HAP-1 (cell line): ENCODE measurements at regions not wholly inside any gene's neighbourhood (a gene's known extent, or its start where the extent isn't known, plus 50 kb on each side); places are given as distances from the start of the nearest gene placed in this dataset.
"Not testable (repeated sequence)": the region's sequence is repeated elsewhere in the genome, so short reads cannot be mapped to it uniquely, and the experiment has no call there.

Experiments
- DNase-seq, 2 experiments: peaks; one replicate each; pipeline ENCODE4 v3.0.0-alpha.2; 2016 to 2020; ENCODE audit warnings: low spot score in 2 of 2
- H3K27me3 ChIP-seq: fragments of 250-450 bp; sonication (Bioruptor Pico); 2 replicates; pipeline ENCODE4 v1.5.1; 2020; ENCODE audit warnings: low read depth, mild to moderate bottlenecking, moderate library complexity
- H3K36me3 ChIP-seq: fragments of 250-450 bp; sonication (Bioruptor Pico); replicated peaks from 2 replicates; pipeline ENCODE4 v1.5.1; 2020; ENCODE audit warnings: mild to moderate bottlenecking
- H3K4me1 ChIP-seq: fragments of 250-450 bp; sonication (Bioruptor Pico); 2 replicates; pipeline ENCODE4 v1.5.1; 2020; ENCODE audit warnings: mild to moderate bottlenecking
- H3K4me3 ChIP-seq: fragments of 250-450 bp; sonication (Bioruptor Pico); 2 replicates; pipeline ENCODE4 v1.5.1; 2020; ENCODE audit warnings: mild to moderate bottlenecking, moderate library complexity
- H3K9me3 ChIP-seq: fragments of 250-450 bp; sonication (Bioruptor Pico); 2 replicates; pipeline ENCODE4 v1.5.1; 2020; ENCODE audit warnings: mild to moderate bottlenecking, moderate library complexity
- in situ Hi-C: fragments of 300-500 bp; cut with MboI; formaldehyde crosslinking; loops from 3 replicates; pipeline ENCODE4 v1.14.3; 2020; ENCODE audit warnings: low sequenced_read_pairs, inconsistent platforms, mixed read lengths

DNA sequence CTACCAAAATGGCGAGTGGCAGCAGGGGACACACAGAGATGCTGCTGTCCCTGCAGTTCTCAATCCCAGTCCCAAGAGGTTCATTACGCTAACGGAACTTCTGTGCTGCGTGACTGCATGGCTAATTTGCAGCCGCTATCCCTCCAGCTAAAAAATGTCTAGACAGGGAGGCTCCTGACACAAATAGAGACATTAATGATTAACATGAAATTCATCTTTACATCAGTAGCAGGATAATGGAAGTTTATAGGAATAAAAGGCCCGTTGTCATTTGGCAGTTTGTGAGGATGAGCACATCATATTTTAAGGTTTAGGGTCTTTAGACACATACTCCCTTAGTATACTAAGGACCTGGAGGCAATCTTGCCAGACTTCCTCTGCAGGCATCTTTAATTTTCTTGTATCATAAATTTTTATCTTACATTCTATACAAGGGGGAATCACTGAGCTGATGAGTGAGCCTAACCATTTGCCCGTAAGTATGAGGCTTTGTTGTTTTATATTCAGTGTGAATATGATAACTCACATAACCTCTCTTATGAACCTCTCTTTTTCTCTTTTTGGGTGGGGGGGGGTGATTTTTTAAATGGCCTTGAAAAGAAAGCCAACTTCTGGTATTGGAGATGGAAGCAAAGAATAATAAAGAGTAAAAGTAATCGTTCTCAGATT is 99.8 kb upstream of the OR9G4 start:
- DNase-seq: no peak
- in situ Hi-C loops: loop anchor here (10.0 kb wide), 1 partner anchor 397 kb away; no protein-coding TSS in a partner anchor
- H3K4me1 ChIP-seq: no peaks in the 10 kb centered on the region
- no peak overlapping the region for H3K4me3 ChIP-seq
- no peaks in the 10 kb centered on the region for H3K27me3 ChIP-seq
- H3K9me3 ChIP-seq: no peaks in the 10 kb centered on the region
- no peaks in the 10 kb centered on the region for H3K36me3 ChIP-seq

DNA sequence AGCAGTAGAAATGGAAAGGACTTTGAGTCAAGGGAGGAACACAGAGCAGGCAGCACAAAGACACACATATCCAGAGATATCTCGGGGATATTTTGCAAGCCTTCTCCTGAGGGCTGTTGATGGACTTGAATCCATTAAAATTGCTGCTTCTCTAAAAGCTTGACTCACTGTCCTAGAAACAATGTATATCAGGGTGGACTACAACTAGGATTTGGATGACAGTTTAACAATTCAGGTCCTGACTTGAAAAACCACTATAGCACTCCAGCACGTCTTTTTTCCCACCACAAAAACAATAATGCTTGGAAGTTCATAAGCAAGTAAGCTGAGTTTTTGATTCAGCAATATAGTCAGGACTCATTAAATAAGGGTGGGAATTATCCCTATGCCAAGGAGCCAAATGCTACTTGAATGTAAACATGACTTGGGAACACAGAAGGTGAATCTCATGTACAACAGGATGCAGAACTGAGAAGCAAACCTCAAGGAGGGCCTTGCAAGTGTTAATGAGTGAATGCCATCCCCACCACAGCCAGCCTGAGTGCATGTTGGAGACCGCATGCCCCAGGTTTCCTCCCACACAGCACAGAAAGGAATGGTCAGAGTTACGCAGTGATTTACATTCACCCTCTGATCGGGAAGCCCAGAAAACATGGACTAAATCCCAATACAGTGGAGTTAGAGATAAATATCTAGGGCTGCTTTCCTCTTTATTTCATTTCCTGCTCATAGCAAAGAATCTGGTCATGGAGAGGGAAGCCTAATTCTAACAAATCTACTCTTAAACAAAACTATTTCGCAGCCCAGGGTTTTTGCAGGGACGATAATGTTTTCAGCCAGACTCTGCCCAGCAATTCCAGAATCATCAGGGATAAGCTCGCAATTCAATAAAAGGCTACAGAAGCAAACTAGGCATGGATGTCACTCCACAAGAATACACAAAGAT is 98.4 kb upstream of the OR9G4 start:
- no peak overlapping the region for H3K4me3 ChIP-seq
- no peaks in the 10 kb centered on the region for H3K27me3 ChIP-seq
- H3K4me1 ChIP-seq: no peaks in the 10 kb centered on the region
- H3K9me3 ChIP-seq: no peaks in the 10 kb centered on the region
- in situ Hi-C loops: loop anchor here (10.0 kb wide), 1 partner anchor 398 kb away; no protein-coding TSS in a partner anchor
- DNase-seq: no peak
- no peaks in the 10 kb centered on the region for H3K36me3 ChIP-seq

DNA sequence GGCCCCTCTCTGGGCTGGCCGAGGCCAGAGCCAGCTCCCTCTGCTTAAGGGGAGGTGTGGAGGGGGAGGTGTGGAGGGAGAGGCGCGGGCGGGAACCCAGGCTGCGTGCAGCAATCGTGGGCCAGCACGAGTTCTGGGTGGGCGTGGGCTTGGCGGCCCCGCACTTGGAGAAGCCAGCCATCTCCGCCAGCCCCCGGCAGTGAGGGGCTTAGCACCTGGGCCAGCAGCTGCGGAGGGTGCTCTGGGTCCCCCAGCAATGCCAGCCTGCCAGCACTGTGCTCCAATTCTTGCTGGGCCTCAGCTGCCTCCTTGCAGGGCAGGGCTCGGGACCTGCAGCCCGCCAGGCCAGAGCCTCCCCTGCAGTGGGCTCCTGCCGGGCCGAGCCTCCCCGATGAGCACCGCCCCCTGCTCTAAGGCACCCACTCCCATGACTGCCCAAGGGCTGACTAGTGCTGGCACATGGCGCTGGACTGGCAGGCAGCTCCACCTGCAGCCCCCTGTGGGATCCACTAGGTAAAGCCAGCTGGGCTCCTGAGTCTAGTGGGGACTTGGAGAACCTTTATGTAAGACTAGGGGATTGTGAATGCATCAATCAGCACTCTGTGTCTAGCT is 96.7 kb upstream of the OR9G4 start:
- H3K27me3 ChIP-seq: no peaks in the 10 kb centered on the region
- in situ Hi-C loops: loop anchor here (10.0 kb wide), 1 partner anchor 400 kb away; no protein-coding TSS in a partner anchor
- no peaks in the 10 kb centered on the region for H3K4me1 ChIP-seq
- no peak overlapping the region for H3K4me3 ChIP-seq
- H3K9me3 ChIP-seq: no peaks in the 10 kb centered on the region
- no peak for DNase-seq
- H3K36me3 ChIP-seq: no peaks in the 10 kb centered on the region

DNA sequence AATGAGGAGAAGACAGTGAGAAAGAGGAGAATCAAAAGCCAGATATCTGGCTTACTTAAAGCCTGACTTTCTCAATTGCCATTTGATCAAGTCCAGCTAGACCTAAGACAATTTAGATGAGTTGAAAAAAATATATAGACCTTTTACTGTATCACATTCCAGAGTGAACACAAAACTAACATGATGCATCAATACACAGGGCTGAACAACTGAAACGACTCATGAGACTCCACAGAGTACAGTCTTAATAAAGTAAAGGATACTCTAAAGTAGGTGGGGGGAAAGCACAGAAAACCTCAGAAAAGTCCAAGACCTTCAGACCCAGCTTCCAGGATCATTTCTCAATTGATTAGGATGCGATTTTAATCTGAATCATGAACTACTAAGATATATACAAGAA is 95.3 kb upstream of the OR9G4 start:
- DNase-seq: no peak
- no peaks in the 10 kb centered on the region for H3K36me3 ChIP-seq
- H3K27me3 ChIP-seq: no peaks in the 10 kb centered on the region
- in situ Hi-C loops: loop anchor here (10.0 kb wide), 1 partner anchor 401 kb away; no protein-coding TSS in a partner anchor
- no peaks in the 10 kb centered on the region for H3K9me3 ChIP-seq
- no peak overlapping the region for H3K4me3 ChIP-seq
- no peaks in the 10 kb centered on the region for H3K4me1 ChIP-seq

GRCh38 chr11:56842814-56843794 is 94.6 kb upstream of the OR9G4 start:
- Histone ChIP-seq H3K36me3 (no peaks in the 10 kb centered on the region), H3K4me1 (no peaks in the 10 kb centered on the region)

GRCh38 chr11:56841210-56841810 is 92.8 kb upstream of the OR9G4 start:
- peak; percentile 52 to 63 for DNase-seq
- in situ Hi-C loops: loop anchor here (10.0 kb wide), 1 partner anchor 403 kb away; no protein-coding TSS in a partner anchor
- H3K4me1 ChIP-seq: no peaks in the 10 kb centered on the region
- H3K4me3 ChIP-seq: no peak overlapping the region
- H3K36me3 ChIP-seq: no peaks in the 10 kb centered on the region
- H3K9me3 ChIP-seq: no peaks in the 10 kb centered on the region
- H3K27me3 ChIP-seq: no peaks in the 10 kb centered on the region

More at GRCh38 chr11:56842814-56843794, 94.6 kb upstream of the OR9G4 start:
- in situ Hi-C loops: loop anchor here (10.0 kb wide), 1 partner anchor 402 kb away; no protein-coding TSS in a partner anchor
- no peak for DNase-seq
- Histone ChIP-seq H3K9me3 (no peaks in the 10 kb centered on the region), H3K4me3 (no peak overlapping the region), H3K27me3 (no peaks in the 10 kb centered on the region)

GRCh38 chr11:56827357-56827756 is 78.9 kb upstream of the OR9G4 start:
- DNase-seq, H3K27me3 ChIP-seq, H3K36me3 ChIP-seq, H3K4me3 ChIP-seq, in situ Hi-C loops, H3K9me3 ChIP-seq, H3K4me1 ChIP-seq: not testable (repeated sequence)

DNA sequence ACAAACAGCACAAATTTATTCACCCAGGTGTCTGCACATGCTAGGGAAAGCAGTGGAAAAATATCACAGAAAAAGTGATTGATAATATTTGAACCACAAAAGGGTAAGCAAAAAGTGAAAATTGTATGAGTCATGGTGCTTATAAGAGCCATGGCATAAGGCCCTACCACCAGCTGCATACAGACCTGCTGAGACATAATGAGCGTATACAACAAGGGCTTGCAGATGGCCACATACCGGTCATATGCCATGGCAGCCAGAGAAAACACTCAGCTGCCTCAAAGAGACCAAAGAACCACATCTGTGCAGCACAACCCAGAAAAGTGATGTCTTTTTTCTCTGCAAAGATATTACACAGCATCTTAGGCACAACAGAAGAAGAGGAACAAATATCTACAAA is 71.4 kb upstream of the OR9G4 start:
- DNase-seq: no peak
- Histone ChIP-seq H3K4me3 (no peak overlapping the region), H3K9me3 (no peaks in the 10 kb centered on the region), H3K4me1 (no peaks in the 10 kb centered on the region), H3K27me3 (no peaks in the 10 kb centered on the region), H3K36me3 (no peaks in the 10 kb centered on the region)
- in situ Hi-C loops: no loop called here

DNA sequence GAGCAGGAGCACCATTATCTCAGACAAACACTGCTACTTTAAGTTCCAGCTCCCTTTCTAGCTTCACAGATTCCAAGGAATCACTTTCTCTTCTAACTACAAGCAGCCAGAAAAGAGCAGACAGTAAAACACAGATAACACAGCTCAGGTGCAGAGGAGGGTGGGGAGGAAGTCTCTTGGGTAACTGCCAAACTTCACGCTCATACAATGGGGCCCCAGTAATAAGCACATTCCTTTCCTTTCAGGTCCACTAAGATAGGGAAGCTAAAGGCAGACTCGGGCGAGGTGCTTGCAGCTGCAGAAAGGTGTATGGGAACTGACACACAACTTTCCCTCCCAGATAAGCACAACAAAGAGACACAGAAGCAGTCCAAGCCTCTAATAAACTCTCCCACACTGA is 69.2 kb upstream of the OR9G4 start:
- DNase-seq: no peak
- in situ Hi-C loops: no loop called here
- H3K9me3 ChIP-seq: no peaks in the 10 kb centered on the region
- no peaks in the 10 kb centered on the region for H3K36me3 ChIP-seq
- no peak overlapping the region for H3K4me3 ChIP-seq
- no peaks in the 10 kb centered on the region for H3K4me1 ChIP-seq
- no peaks in the 10 kb centered on the region for H3K27me3 ChIP-seq

- no peaks in the 10 kb centered on the region for H3K36me3 ChIP-seq
- H3K4me3 ChIP-seq: no peak overlapping the region
- H3K4me1 ChIP-seq: no peaks in the 10 kb centered on the region
- no peak for DNase-seq
- no peaks in the 10 kb centered on the region for H3K27me3 ChIP-seq
- H3K9me3 ChIP-seq: no peaks in the 10 kb centered on the region
- in situ Hi-C loops: no loop called here
Measured at GRCh38 chr11:56816259-56816658, 67.8 kb upstream of the OR9G4 start.

DNA sequence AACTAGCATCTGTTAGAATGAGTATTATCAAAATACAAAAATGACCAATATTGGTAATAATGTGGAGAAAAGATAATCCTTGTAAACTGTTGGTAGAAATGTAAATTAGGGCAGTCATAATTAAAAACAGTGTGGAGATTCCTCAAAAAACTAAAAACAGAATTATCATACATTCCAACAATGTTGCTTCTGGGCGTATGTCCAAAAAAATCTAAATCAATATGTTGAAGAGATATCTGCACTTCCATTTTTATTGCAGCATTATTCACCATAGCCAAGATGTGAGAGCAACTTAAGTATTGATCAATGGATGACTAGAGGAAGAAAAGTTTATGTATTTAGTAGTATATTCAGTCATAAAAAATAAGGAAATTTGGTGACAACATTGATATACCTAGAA is 59.8 kb upstream of the OR9G4 start:
- no peak for DNase-seq
- no peak overlapping the region for H3K4me3 ChIP-seq
- no peaks in the 10 kb centered on the region for H3K27me3 ChIP-seq
- H3K36me3 ChIP-seq: no peaks in the 10 kb centered on the region
- in situ Hi-C loops: no loop called here
- no peaks in the 10 kb centered on the region for H3K9me3 ChIP-seq
- H3K4me1 ChIP-seq: no peaks in the 10 kb centered on the region

- Histone ChIP-seq H3K36me3 (no peaks in the 10 kb centered on the region), H3K4me3 (no peak overlapping the region), H3K4me1 (no peaks in the 10 kb centered on the region), H3K27me3 (no peaks in the 10 kb centered on the region), H3K9me3 (no peaks in the 10 kb centered on the region)
- in situ Hi-C loops: no loop called here
- no peak for DNase-seq
Measured at GRCh38 chr11:56799691-56800210, 51.3 kb upstream of the OR9G4 start.
